PFSK-1 (cell line): ENCODE measurements at regions not wholly inside any gene's neighbourhood (a gene's known extent, or its start where the extent isn't known, plus 50 kb on each side); places are given as distances from the start of the nearest gene placed in this dataset.

ENCODE experiments used
- POLR2AphosphoS5 ChIP-seq: IDR thresholded peaks from 2 replicates; pipeline ENCODE4 v1.6.1; 2012; ENCODE audit warnings: low read depth, mild to moderate bottlenecking, control low read depth, low read length, moderate library complexity
- SIN3A ChIP-seq: IDR thresholded peaks from 2 replicates; pipeline ENCODE4 v1.6.1; 2012; ENCODE audit warnings: mild to moderate bottlenecking, low read length, moderate library complexity, borderline replicate concordance; ENCODE audit not compliant: insufficient read depth
- TAF1 ChIP-seq: IDR thresholded peaks from 2 replicates; pipeline ENCODE4 v1.6.1; 2012; ENCODE audit warnings: low read length, control low read depth, borderline replicate concordance; ENCODE audit not compliant: insufficient read depth
- TF ChIP-seq, protein P1 (sequence below), 2 experiments: IDR thresholded peaks; 2 replicates each; pipeline versions ENCODE4 v1.6.1 to v1.8.0; 2011 to 2012; ENCODE audit warnings: low read depth in 2 of 2, low read length in 2 of 2, control low read depth in 1 of 2, inconsistent platforms in 1 of 2, mild to moderate bottlenecking in 1 of 2, moderate library complexity in 1 of 2; ENCODE audit not compliant: insufficient read depth in 1 of 2

DNA sequence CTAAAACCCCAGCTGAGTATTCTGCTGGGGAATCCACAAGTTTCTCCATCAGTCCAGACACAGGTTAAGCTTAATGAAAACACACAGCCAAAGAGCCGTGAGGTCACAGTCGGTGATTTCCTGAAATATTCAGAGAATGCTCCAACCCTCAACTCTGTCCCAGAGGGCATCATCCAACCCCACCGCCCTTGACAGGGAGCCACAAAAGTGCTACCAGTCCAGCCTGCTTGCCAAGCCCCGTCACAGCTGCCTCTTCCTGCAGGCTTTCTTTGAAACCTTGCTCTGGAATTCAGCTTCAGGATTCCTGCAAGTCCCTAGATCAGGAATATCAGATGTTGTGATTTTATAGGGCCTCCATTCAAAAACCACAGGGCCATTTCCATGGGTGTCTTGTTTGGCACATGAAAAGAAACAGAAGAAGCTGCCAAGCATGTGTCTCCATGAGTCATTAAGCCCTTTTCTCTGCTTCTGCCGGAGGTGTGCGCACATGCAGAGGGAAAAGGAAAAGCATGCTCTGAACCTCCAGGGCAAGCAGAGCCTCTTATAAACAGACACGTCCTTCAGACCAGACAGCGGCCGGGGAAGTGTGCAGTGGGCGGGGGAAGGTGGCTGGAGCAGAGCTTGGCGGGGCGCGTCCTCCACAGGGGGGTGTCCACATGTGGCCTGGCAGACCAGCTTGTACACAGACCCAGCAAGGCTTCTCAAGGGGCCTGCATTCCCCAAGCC is 164.7 kb downstream of the KATNAL1 start:
- TF ChIP-seq, protein P1, sequence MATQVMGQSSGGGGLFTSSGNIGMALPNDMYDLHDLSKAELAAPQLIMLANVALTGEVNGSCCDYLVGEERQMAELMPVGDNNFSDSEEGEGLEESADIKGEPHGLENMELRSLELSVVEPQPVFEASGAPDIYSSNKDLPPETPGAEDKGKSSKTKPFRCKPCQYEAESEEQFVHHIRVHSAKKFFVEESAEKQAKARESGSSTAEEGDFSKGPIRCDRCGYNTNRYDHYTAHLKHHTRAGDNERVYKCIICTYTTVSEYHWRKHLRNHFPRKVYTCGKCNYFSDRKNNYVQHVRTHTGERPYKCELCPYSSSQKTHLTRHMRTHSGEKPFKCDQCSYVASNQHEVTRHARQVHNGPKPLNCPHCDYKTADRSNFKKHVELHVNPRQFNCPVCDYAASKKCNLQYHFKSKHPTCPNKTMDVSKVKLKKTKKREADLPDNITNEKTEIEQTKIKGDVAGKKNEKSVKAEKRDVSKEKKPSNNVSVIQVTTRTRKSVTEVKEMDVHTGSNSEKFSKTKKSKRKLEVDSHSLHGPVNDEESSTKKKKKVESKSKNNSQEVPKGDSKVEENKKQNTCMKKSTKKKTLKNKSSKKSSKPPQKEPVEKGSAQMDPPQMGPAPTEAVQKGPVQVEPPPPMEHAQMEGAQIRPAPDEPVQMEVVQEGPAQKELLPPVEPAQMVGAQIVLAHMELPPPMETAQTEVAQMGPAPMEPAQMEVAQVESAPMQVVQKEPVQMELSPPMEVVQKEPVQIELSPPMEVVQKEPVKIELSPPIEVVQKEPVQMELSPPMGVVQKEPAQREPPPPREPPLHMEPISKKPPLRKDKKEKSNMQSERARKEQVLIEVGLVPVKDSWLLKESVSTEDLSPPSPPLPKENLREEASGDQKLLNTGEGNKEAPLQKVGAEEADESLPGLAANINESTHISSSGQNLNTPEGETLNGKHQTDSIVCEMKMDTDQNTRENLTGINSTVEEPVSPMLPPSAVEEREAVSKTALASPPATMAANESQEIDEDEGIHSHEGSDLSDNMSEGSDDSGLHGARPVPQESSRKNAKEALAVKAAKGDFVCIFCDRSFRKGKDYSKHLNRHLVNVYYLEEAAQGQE (IDR thresholded peaks at IDR 0.05; ENCODE audit: insufficient read depth in 1 of 2, low read depth in 2 of 2, low read length in 2 of 2): no peak
- TF ChIP-seq TAF1 (no peak), POLR2AphosphoS5 (no peak), SIN3A (0 out of 2 replicates have a peak, but pooled peaks have one; percentile 11)
